H1 (cell line): ENCODE measurements at regions not wholly inside any gene's neighbourhood (a gene's known extent, or its start where the extent isn't known, plus 50 kb on each side); places are given as distances from the start of the nearest gene placed in this dataset.
A peak's percentile ranks its signal among the peaks of the same experiment; 100 is the strongest.

Experiments
- CTCF ChIA-PET: fragments of 300-600 bp; sonication (Branson Sonifier 250); formaldehyde crosslinking; loops from one replicate; lab custom pipeline; 2021; ENCODE audit not compliant: partially characterized antibody; lab: Charles Lee
- POLR2A ChIA-PET: fragments of 300-600 bp; sonication (Branson Sonifier 250); formaldehyde crosslinking; loops from one replicate; lab custom pipeline; 2021; ENCODE audit warnings: inconsistent platforms; ENCODE audit not compliant: partially characterized antibody; lab: Charles Lee
- DNase-seq, 2 experiments: peaks; one replicate each; pipeline versions ENCODE4 v3.0.0 to v3.0.0-alpha.2; 2010 to 2022; ENCODE audit warnings: low spot score in 2 of 2, low read depth in 1 of 2, mixed read lengths in 1 of 2
- FAIRE-seq: peaks from 2 replicates; lab custom pipeline; 2011; peaks lifted over from hg19 to GRCh38; lab: Jason Lieb, UNC
- H2AFZ ChIP-seq: 2 replicates; pipeline ENCODE4 v1.8.1; 2012; ENCODE audit warnings: low read length, inconsistent platforms
- H2AK5ac ChIP-seq: 2 replicates; pipeline ENCODE4 v1.6.1; 2013; ENCODE audit warnings: low read depth, low read length
- H2BK120ac ChIP-seq: replicated peaks from 2 replicates; pipeline ENCODE3; 2013; ENCODE audit warnings: low read depth, low read length, inconsistent platforms
- H2BK12ac ChIP-seq: 2 replicates; pipeline ENCODE4 v1.6.1; 2013; ENCODE audit warnings: low read depth, low read length
- H2BK15ac ChIP-seq: 2 replicates; pipeline ENCODE4 v1.6.1; 2013; ENCODE audit warnings: low read length
- H2BK20ac ChIP-seq: 2 replicates; pipeline ENCODE4 v1.6.1; 2013; ENCODE audit warnings: low read length
- H2BK5ac ChIP-seq: 2 replicates; pipeline ENCODE4 v1.6.1; 2013; ENCODE audit warnings: low read depth, low read length
- H3K14ac ChIP-seq: 2 replicates; pipeline ENCODE4 v1.6.1; 2013; ENCODE audit warnings: inconsistent platforms; ENCODE audit not compliant: insufficient read length
- H3K18ac ChIP-seq: 2 replicates; pipeline ENCODE4 v1.6.1; 2013; ENCODE audit warnings: low read length; ENCODE audit errors: extremely low read depth
- H3K23ac ChIP-seq: 2 replicates; pipeline ENCODE4 v1.6.1; 2013; ENCODE audit warnings: inconsistent platforms; ENCODE audit not compliant: insufficient read length
- H3K23me2 ChIP-seq: 2 replicates; pipeline ENCODE4 v1.6.1; 2013; ENCODE audit warnings: low read depth, low read length
- H3K27ac ChIP-seq: 2 replicates; pipeline ENCODE4 v1.6.1; 2011; ENCODE audit warnings: low read depth, low read length, inconsistent platforms
- H3K27me3 ChIP-seq, 4 experiments: replicated peaks in 1 of 4; 1 replicate in 1 of 4; 2 replicates in 3 of 4; pipeline versions ENCODE4 v1.6.1 to v1.8.1; 2011 to 2013; ENCODE audit warnings: low read length in 3 of 4, mild to moderate bottlenecking in 3 of 4, inconsistent platforms in 2 of 4, mixed read lengths in 2 of 4, moderate library complexity in 1 of 4; ENCODE audit not compliant: control insufficient read depth in 3 of 4, insufficient read depth in 3 of 4; ENCODE audit errors: extremely low read depth in 1 of 4
- H3K36me3 ChIP-seq, 4 experiments: 2 replicates each; pipeline versions ENCODE4 v1.6.1 to v1.8.1; 2011 to 2013; ENCODE audit warnings: mild to moderate bottlenecking in 4 of 4, low read length in 3 of 4, moderate library complexity in 2 of 4, control low read depth in 1 of 4, inconsistent platforms in 1 of 4; ENCODE audit not compliant: insufficient read depth in 4 of 4, control insufficient read depth in 2 of 4
- H3K4ac ChIP-seq: replicated peaks from 2 replicates; pipeline ENCODE3; 2013; ENCODE audit warnings: low read length, low read depth, mixed read lengths, inconsistent platforms; ENCODE audit not compliant: insufficient read length
- H3K4me1 ChIP-seq, 4 experiments: replicated peaks in 1 of 4; 1 replicate in 1 of 4; 2 replicates in 3 of 4; pipeline versions ENCODE4 v1.6.1 to v1.8.1; 2011 to 2013; ENCODE audit warnings: low read length in 3 of 4, inconsistent platforms in 2 of 4, mixed read lengths in 1 of 4; ENCODE audit not compliant: insufficient read depth in 4 of 4, control insufficient read depth in 3 of 4
- H3K4me2 ChIP-seq, 2 experiments: 2 replicates each; pipeline versions ENCODE4 v1.6.1 to v1.8.1; 2011 to 2013; ENCODE audit warnings: low read depth in 2 of 2, low read length in 2 of 2, control low read depth in 1 of 2, inconsistent platforms in 1 of 2, mild to moderate bottlenecking in 1 of 2; ENCODE audit not compliant: insufficient read depth in 1 of 2
- H3K4me3 ChIP-seq, 4 experiments: fragments of 200-600, 300-600 bp in 1 of 4; sonication (generic), shearing (Covaris generic), sonication (Bioruptor Twin) in 1 of 4; 2 replicates each; pipeline versions ENCODE4 v1.5.1 to v1.8.1; 2011 to 2016; ENCODE audit warnings: low read length in 4 of 4, low read depth in 3 of 4, control low read depth in 2 of 4, inconsistent platforms in 2 of 4, mild to moderate bottlenecking in 2 of 4, mixed read lengths in 1 of 4, moderate library complexity in 1 of 4; ENCODE audit not compliant: insufficient read depth in 2 of 4; ENCODE audit errors: extremely low read depth in 1 of 4
- H3K56ac ChIP-seq: replicated peaks from 2 replicates; pipeline ENCODE3; 2013; ENCODE audit warnings: low read depth, mild to moderate bottlenecking, mixed read lengths, low read length, inconsistent platforms; ENCODE audit not compliant: insufficient read length
- H3K79me1 ChIP-seq: 2 replicates; pipeline ENCODE4 v1.6.1; 2013; ENCODE audit warnings: low read depth, low read length, control low read depth
- H3K79me2 ChIP-seq, 2 experiments: 2 replicates each; pipeline versions ENCODE4 v1.6.1 to v1.8.1; 2012 to 2013; ENCODE audit warnings: low read length in 2 of 2, mild to moderate bottlenecking in 2 of 2, inconsistent platforms in 1 of 2; ENCODE audit not compliant: insufficient read depth in 2 of 2, control insufficient read depth in 1 of 2
- H3K9ac ChIP-seq, 4 experiments: replicated peaks in 1 of 4; 1 replicate in 1 of 4; 2 replicates in 3 of 4; pipeline versions ENCODE4 v1.6.1 to v1.8.1; 2011 to 2013; ENCODE audit warnings: low read depth in 3 of 4, low read length in 3 of 4, control low read depth in 2 of 4, mild to moderate bottlenecking in 2 of 4, moderate library complexity in 2 of 4, inconsistent platforms in 1 of 4; ENCODE audit errors: extremely low read depth in 1 of 4
- H3K9me3 ChIP-seq, 2 experiments: 2 replicates each; pipeline versions ENCODE4 v1.6.1 to v1.8.1; 2012 to 2013; ENCODE audit warnings: mild to moderate bottlenecking in 2 of 2, moderate library complexity in 2 of 2, control low read depth in 1 of 2, inconsistent platforms in 1 of 2, low read depth in 1 of 2, low read length in 1 of 2, mixed read lengths in 1 of 2; ENCODE audit not compliant: insufficient read depth in 2 of 2
- H4K20me1 ChIP-seq, 2 experiments: replicated peaks in 1 of 2; 2 replicates each; pipeline versions ENCODE3 to v1.8.1; 2011 to 2013; ENCODE audit warnings: inconsistent platforms in 2 of 2, low read length in 2 of 2, mild to moderate bottlenecking in 1 of 2; ENCODE audit not compliant: insufficient read depth in 2 of 2, control insufficient read depth in 1 of 2
- H4K5ac ChIP-seq: 2 replicates; pipeline ENCODE4 v1.6.1; 2013; ENCODE audit warnings: low read length, low read depth, mixed read lengths, inconsistent platforms; ENCODE audit not compliant: insufficient read length
- H4K8ac ChIP-seq: 2 replicates; pipeline ENCODE4 v1.8.0; 2013; ENCODE audit warnings: mild to moderate bottlenecking, moderate library complexity, low read length, inconsistent platforms; ENCODE audit not compliant: insufficient read depth; ENCODE audit errors: extremely low read depth
- H4K91ac ChIP-seq: replicated peaks from 2 replicates; pipeline ENCODE3; 2013; ENCODE audit warnings: low read length, mixed read lengths, inconsistent platforms; ENCODE audit not compliant: insufficient read length
- CHD1 ChIP-seq: IDR thresholded peaks from 2 replicates; pipeline ENCODE4 v1.6.1; 2012; ENCODE audit warnings: low read depth, low read length, improper control_type of control experiment
- GTF2F1 ChIP-seq: IDR thresholded peaks from 2 replicates; pipeline ENCODE4 v1.6.1; 2012; ENCODE audit warnings: low read depth, low read length, improper control_type of control experiment, borderline replicate concordance
- HDAC6 ChIP-seq: IDR thresholded peaks from one replicate; pipeline ENCODE4 v1.7.1; 2012; ENCODE audit warnings: low read depth, mild to moderate bottlenecking, inconsistent platforms, low read length, moderate library complexity
- KDM5A ChIP-seq: fragments of 200-600 bp; IDR thresholded peaks from 2 replicates; pipeline ENCODE4 v1.7.1; 2012; ENCODE audit warnings: mild to moderate bottlenecking, low read length, inconsistent platforms, mixed read lengths
- RAD21 ChIP-seq, 2 experiments: IDR thresholded peaks in 1 of 2; conservative IDR thresholded peaks in 1 of 2; 2 replicates each; pipeline ENCODE4 v1.6.1; 2011; ENCODE audit warnings: low read depth in 2 of 2, low read length in 2 of 2, improper control_type of control experiment in 1 of 2, inconsistent platforms in 1 of 2, mild to moderate bottlenecking in 1 of 2, moderate library complexity in 1 of 2
- SIRT6 ChIP-seq: IDR thresholded peaks from one replicate; pipeline ENCODE4 v1.7.1; 2012; ENCODE audit warnings: low read length, inconsistent platforms
- TEAD4 ChIP-seq: IDR thresholded peaks from 2 replicates; pipeline ENCODE4 v1.6.1; 2012; ENCODE audit warnings: low read depth, low read length, inconsistent platforms, mixed read lengths
- WGBS, 2 experiments: shearing (Covaris generic) in 1 of 2; methylation state at CpG; one replicate each; pipeline versions ENCODE4 v1.1.6 to v1.1.7; 2013 to 2015; ENCODE audit warnings: low lambda C conversion rate in 2 of 2, mixed read lengths in 2 of 2, inconsistent platforms in 1 of 2, low coverage in 1 of 2, missing lambda C conversion rate in 1 of 2; ENCODE audit not compliant: insufficient replicate concordance in 2 of 2, insufficient coverage in 1 of 2, insufficient read length in 1 of 2; ENCODE audit errors: extremely low coverage in 1 of 2, missing lambda C conversion rate in 1 of 2; 5-methylcytosine and 5-hydroxymethylcytosine counted together
- TF ChIP-seq, protein P1 (sequence below), 3 experiments: IDR thresholded peaks; 1 replicate in 2 of 3; 2 replicates in 1 of 3; pipeline versions ENCODE4 v1.5.1 to v1.6.1; 2011; ENCODE audit warnings: low read length in 3 of 3, mild to moderate bottlenecking in 3 of 3, inconsistent platforms in 2 of 3, low read depth in 1 of 3, moderate library complexity in 1 of 3; ENCODE audit not compliant: insufficient read depth in 1 of 3; ENCODE audit errors: control extremely low read depth in 1 of 3

DNA sequence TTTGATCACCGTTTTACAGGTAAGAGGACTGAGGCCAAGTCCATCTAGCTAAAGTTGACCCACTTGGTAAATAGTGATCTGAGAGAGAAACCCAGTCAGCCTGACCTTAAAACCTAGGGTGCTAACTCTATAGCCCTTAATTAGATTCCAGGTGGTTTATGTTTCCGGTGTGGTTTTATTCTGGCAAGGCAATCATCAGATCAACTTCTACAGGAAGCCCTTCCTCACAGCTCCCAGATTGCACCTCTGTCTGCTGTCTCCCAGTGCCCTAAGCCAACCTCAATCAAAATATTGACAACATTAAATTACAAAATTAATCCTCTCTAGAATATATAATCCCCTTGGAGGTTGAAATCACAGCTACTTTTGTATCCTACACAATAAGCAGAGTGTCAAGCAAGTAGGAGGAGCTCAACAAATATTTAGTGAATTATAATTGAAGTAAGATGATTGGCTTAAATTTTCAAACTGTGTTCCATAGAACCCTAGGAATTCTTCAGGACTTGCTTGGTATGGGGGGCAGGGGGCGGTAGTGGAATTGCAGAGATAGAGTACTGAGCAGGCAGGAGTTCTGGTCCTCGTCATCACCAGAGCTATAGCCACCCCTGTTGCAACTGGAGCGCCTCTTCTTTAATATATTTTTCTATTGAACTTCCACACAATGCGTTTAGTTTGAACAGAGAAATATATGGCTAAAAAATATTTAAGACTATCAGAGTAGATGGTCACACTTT lies 692.8 kb upstream of the LRRN3 start:
- H2BK12ac ChIP-seq: no peak overlapping the region
- H2BK15ac ChIP-seq: no peak overlapping the region
- DNase-seq: no peak
- no peak overlapping the region for H3K27ac ChIP-seq
- ChIA-PET CTCF (interaction anchor here (0.8 to 1.4 kb wide), 4 partner anchors 14 to 45 kb away, joined by 3 to 5 read pairs (median 3); no protein-coding TSS in a partner anchor), POLR2A (no interaction called here)
- H3K4me1 ChIP-seq: no peaks in the 10 kb centered on the region
- no peak overlapping the region for H3K23ac ChIP-seq
- peak; percentile 46 to 51 for TF ChIP-seq RAD21 (IDR thresholded peaks at IDR 0.05 in 1 of 2, conservative IDR thresholded peaks at IDR 0.05 in 1 of 2; ENCODE audit: low read depth in 2 of 2, low read length in 2 of 2)
- no peak for TF ChIP-seq SIRT6
- TF ChIP-seq, protein P1, sequence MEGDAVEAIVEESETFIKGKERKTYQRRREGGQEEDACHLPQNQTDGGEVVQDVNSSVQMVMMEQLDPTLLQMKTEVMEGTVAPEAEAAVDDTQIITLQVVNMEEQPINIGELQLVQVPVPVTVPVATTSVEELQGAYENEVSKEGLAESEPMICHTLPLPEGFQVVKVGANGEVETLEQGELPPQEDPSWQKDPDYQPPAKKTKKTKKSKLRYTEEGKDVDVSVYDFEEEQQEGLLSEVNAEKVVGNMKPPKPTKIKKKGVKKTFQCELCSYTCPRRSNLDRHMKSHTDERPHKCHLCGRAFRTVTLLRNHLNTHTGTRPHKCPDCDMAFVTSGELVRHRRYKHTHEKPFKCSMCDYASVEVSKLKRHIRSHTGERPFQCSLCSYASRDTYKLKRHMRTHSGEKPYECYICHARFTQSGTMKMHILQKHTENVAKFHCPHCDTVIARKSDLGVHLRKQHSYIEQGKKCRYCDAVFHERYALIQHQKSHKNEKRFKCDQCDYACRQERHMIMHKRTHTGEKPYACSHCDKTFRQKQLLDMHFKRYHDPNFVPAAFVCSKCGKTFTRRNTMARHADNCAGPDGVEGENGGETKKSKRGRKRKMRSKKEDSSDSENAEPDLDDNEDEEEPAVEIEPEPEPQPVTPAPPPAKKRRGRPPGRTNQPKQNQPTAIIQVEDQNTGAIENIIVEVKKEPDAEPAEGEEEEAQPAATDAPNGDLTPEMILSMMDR (IDR thresholded peaks at IDR 0.05; ENCODE audit: control extremely low read depth in 1 of 3, insufficient read depth in 1 of 3, low read depth in 1 of 3, low read length in 3 of 3): peak; percentile 7 to 25 (median 20); a peak in 3 of 4 replicates
- no peak for TF ChIP-seq GTF2F1
- no peak for TF ChIP-seq CHD1
- no peak for TF ChIP-seq KDM5A
- 0 out of 2 replicates have a peak, but pooled peaks have one; percentile 19 for TF ChIP-seq TEAD4
- no peak for TF ChIP-seq HDAC6
- H3K79me2 ChIP-seq: no peaks in the 10 kb centered on the region
- H4K91ac ChIP-seq: no peak overlapping the region
- H3K18ac ChIP-seq: no peak overlapping the region
- WGBS, 2 experiments: 96% methylated on average over 6 of the region's 6 CpGs; no CpG with 5 or more reads in 1 of the 2 experiments
- H4K5ac ChIP-seq: no peak overlapping the region
- no peaks in the 10 kb centered on the region for H3K9me3 ChIP-seq
- FAIRE-seq: no peak
- H3K36me3 ChIP-seq: no peaks in the 10 kb centered on the region
- no peak overlapping the region for H3K4me3 ChIP-seq
- no peak overlapping the region for H3K56ac ChIP-seq
- no peak overlapping the region for H2BK120ac ChIP-seq
- no peak overlapping the region for H3K4ac ChIP-seq
- H2AFZ ChIP-seq: no peak overlapping the region
- H2AK5ac ChIP-seq: no peak overlapping the region
- no peak overlapping the region for H3K4me2 ChIP-seq
- H4K20me1 ChIP-seq: no peaks in the 10 kb centered on the region
- no peak overlapping the region for H2BK20ac ChIP-seq
- H3K9ac ChIP-seq: no peak overlapping the region
- no peak overlapping the region for H3K14ac ChIP-seq
- no peak overlapping the region for H2BK5ac ChIP-seq
- no peaks in the 10 kb centered on the region for H3K23me2 ChIP-seq
- H3K79me1 ChIP-seq: no peaks in the 10 kb centered on the region
- H3K27me3 ChIP-seq: no peaks in the 10 kb centered on the region
- no peak overlapping the region; the same call in 1 of the 2 replicates for H4K8ac ChIP-seq
